Ishikawa (cell line): ENCODE measurements at regions not wholly inside any gene's neighbourhood (a gene's known extent, or its start where the extent isn't known, plus 50 kb on each side); places are given as distances from the start of the nearest gene placed in this dataset.

Source experiments
- CEBPB ChIP-seq: IDR thresholded peaks from 2 replicates; pipeline ENCODE4 v1.6.1; 2012
- CREB1 ChIP-seq: IDR thresholded peaks from 2 replicates; pipeline ENCODE4 v1.6.1; 2012; ENCODE audit warnings: low read depth
- EGR1 ChIP-seq: IDR thresholded peaks from 2 replicates; pipeline ENCODE4 v1.6.1; 2012
- EP300 ChIP-seq: IDR thresholded peaks from 2 replicates; pipeline ENCODE4 v1.6.1; 2012; ENCODE audit warnings: borderline replicate concordance
- FOXM1 ChIP-seq: IDR thresholded peaks from 2 replicates; pipeline ENCODE4 v1.6.1; 2012; ENCODE audit warnings: low read depth, borderline replicate concordance
- NFIC ChIP-seq: IDR thresholded peaks from 2 replicates; pipeline ENCODE4 v1.6.1; 2012
- RAD21 ChIP-seq: IDR thresholded peaks from 2 replicates; pipeline ENCODE4 v1.6.1; 2012; ENCODE audit warnings: low read depth
- TCF12 ChIP-seq: IDR thresholded peaks from 2 replicates; pipeline ENCODE4 v1.6.1; 2012; ENCODE audit warnings: low read depth
- TF ChIP-seq, protein P1 (sequence below): IDR thresholded peaks from 2 replicates; pipeline ENCODE4 v1.6.1; 2012; ENCODE audit warnings: low read depth, mild to moderate bottlenecking
- TF ChIP-seq, protein P2 (sequence below): IDR thresholded peaks from 2 replicates; pipeline ENCODE4 v1.6.1; 2012

DNA sequence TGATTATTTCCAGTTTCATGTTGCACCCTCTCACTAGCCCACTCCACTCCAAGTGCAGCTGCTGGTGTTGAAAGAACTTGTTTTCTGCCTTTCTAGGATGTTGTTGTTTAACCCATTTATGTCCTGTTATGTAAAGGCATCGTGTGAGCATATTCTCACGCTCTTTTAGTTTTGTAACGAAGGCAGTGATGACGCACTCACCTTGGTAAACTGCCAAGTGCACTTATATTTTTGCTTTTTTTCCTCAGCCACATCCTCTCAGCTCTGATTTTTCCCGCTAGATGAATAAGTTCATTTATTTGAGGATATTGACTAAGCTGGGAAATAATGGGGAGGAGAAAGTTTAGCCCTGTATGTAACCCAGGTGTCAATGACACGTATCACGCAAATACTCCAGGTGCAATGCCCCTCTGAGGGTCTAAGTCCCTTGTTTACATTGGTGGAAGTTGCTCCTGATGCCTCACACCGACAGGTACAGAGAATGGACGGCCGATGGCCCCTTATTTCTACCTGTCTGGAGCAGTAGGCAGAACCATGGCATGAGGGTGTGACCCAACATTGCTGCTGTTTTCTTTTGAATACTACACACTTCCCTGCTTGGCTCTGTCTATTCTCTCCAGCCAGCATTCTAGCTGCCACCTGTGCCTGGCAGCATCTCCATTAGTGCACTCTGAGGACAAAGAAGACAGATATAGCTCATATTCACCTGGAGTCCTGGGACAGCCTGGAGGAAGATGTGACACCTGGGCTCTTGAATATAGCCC lies 132.7 kb upstream of the SLC24A3 start:
- TF ChIP-seq, protein P1, sequence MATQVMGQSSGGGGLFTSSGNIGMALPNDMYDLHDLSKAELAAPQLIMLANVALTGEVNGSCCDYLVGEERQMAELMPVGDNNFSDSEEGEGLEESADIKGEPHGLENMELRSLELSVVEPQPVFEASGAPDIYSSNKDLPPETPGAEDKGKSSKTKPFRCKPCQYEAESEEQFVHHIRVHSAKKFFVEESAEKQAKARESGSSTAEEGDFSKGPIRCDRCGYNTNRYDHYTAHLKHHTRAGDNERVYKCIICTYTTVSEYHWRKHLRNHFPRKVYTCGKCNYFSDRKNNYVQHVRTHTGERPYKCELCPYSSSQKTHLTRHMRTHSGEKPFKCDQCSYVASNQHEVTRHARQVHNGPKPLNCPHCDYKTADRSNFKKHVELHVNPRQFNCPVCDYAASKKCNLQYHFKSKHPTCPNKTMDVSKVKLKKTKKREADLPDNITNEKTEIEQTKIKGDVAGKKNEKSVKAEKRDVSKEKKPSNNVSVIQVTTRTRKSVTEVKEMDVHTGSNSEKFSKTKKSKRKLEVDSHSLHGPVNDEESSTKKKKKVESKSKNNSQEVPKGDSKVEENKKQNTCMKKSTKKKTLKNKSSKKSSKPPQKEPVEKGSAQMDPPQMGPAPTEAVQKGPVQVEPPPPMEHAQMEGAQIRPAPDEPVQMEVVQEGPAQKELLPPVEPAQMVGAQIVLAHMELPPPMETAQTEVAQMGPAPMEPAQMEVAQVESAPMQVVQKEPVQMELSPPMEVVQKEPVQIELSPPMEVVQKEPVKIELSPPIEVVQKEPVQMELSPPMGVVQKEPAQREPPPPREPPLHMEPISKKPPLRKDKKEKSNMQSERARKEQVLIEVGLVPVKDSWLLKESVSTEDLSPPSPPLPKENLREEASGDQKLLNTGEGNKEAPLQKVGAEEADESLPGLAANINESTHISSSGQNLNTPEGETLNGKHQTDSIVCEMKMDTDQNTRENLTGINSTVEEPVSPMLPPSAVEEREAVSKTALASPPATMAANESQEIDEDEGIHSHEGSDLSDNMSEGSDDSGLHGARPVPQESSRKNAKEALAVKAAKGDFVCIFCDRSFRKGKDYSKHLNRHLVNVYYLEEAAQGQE = no peak
- TF ChIP-seq RAD21 (no peak), EP300 (no peak), EGR1 (no peak), FOXM1 (no peak), NFIC (no peak), TCF12 (no peak), CEBPB (no peak), CREB1 (no peak)
- TF ChIP-seq, protein P2, sequence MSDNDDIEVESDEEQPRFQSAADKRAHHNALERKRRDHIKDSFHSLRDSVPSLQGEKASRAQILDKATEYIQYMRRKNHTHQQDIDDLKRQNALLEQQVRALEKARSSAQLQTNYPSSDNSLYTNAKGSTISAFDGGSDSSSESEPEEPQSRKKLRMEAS = no peak
